Nephron (organoid): ENCODE measurements at regions not wholly inside any gene's neighbourhood (a gene's known extent, or its start where the extent isn't known, plus 50 kb on each side); places are given as distances from the start of the nearest gene placed in this dataset.
A peak's percentile ranks its signal among the peaks of the same experiment; 100 is the strongest.

ENCODE experiments used
- H3K27ac Mint-ChIP-seq, 3 experiments: 2 replicates each; pipeline ENCODE4 v1.8.0; 2020; ENCODE audit warnings: mixed read lengths in 3 of 3, mild to moderate bottlenecking in 2 of 3, moderate library complexity in 1 of 3
- H3K27me3 Mint-ChIP-seq: 2 replicates; pipeline ENCODE4 v1.8.0; 2021; ENCODE audit warnings: low read depth, mild to moderate bottlenecking, moderate library complexity, mixed read lengths
- H3K36me3 Mint-ChIP-seq: 2 replicates; pipeline ENCODE4 v1.8.0; 2020; ENCODE audit warnings: low read depth, mixed read lengths
- H3K4me1 Mint-ChIP-seq: 2 replicates; pipeline ENCODE4 v1.8.0; 2020; ENCODE audit warnings: mixed read lengths
- H3K4me3 Mint-ChIP-seq, 3 experiments: 2 replicates each; pipeline ENCODE4 v1.8.0; 2020; ENCODE audit warnings: mild to moderate bottlenecking in 3 of 3, mixed read lengths in 3 of 3, moderate library complexity in 2 of 3
- H3K9me3 Mint-ChIP-seq: 2 replicates; pipeline ENCODE4 v1.8.0; 2020; ENCODE audit warnings: mixed read lengths
- CTCF ChIP-seq, 3 experiments: fragments of 200-600 bp; sonication (generic); IDR thresholded peaks; one replicate each; pipeline ENCODE4 v1.5.0; 2021; ENCODE audit warnings: antibody characterized with exemption in 3 of 3; ENCODE audit not compliant: unreplicated experiment in 3 of 3

- Mint-ChIP-seq H3K27me3 (peaks cover 50% of the 10 kb centered on the region), H3K36me3 (no peaks in the 10 kb centered on the region), H3K4me1 (peaks cover 38% of the 10 kb centered on the region), H3K4me3 (no peak overlapping the region), H3K27ac (peak overlapping the region; percentile 9 to 55 (median 20)), H3K9me3 (no peaks in the 10 kb centered on the region)
- no peak for TF ChIP-seq CTCF (IDR thresholded peaks at IDR 0.05; ENCODE audit: unreplicated experiment in 3 of 3)
These were observed 153.6 kb downstream of the TDRD15 start for GRCh38 chr2:21277068-21278056.

GRCh38 chr2:21279525-21279924 is 155.8 kb downstream of the TDRD15 start:
- Mint-ChIP-seq H3K36me3 (no peaks in the 10 kb centered on the region), H3K9me3 (no peaks in the 10 kb centered on the region), H3K4me1 (peaks cover 44% of the 10 kb centered on the region), H3K27ac (peak overlapping the region in 1 of 3 experiments; percentile 6), H3K4me3 (no peak overlapping the region), H3K27me3 (peaks cover 33% of the 10 kb centered on the region)
- TF ChIP-seq CTCF (IDR thresholded peaks at IDR 0.05; ENCODE audit: unreplicated experiment in 3 of 3) = no peak

GRCh38 chr2:21280793-21281192 is 157.0 kb downstream of the TDRD15 start:
- no peaks in the 10 kb centered on the region for H3K9me3 Mint-ChIP-seq
- no peaks in the 10 kb centered on the region for H3K36me3 Mint-ChIP-seq
- H3K27ac Mint-ChIP-seq = no peak overlapping the region
- H3K4me1 Mint-ChIP-seq = peaks cover 40% of the 10 kb centered on the region
- H3K27me3 Mint-ChIP-seq = peaks cover 21% of the 10 kb centered on the region
- H3K4me3 Mint-ChIP-seq = no peak overlapping the region
- TF ChIP-seq CTCF (IDR thresholded peaks at IDR 0.05; ENCODE audit: unreplicated experiment in 3 of 3) = no peak

GRCh38 chr2:21281384-21281783 is 157.6 kb downstream of the TDRD15 start:
- Mint-ChIP-seq H3K27ac (peak overlapping the region in 1 of 3 experiments; percentile 15), H3K4me1 (peaks cover 38% of the 10 kb centered on the region), H3K4me3 (no peak overlapping the region), H3K27me3 (peaks cover 21% of the 10 kb centered on the region), H3K9me3 (peaks cover 3% of the 10 kb centered on the region), H3K36me3 (no peaks in the 10 kb centered on the region)
- no peak for TF ChIP-seq CTCF (IDR thresholded peaks at IDR 0.05; ENCODE audit: unreplicated experiment in 3 of 3)

- Mint-ChIP-seq H3K4me1 (peaks cover 34% of the 10 kb centered on the region), H3K27ac (peak overlapping the region in 1 of 3 experiments; percentile 15), H3K9me3 (peaks cover 3% of the 10 kb centered on the region), H3K27me3 (peaks cover 21% of the 10 kb centered on the region), H3K36me3 (no peaks in the 10 kb centered on the region), H3K4me3 (no peak overlapping the region)
- TF ChIP-seq CTCF (IDR thresholded peaks at IDR 0.05; ENCODE audit: unreplicated experiment in 3 of 3) = no peak
These were observed 158.2 kb downstream of the TDRD15 start for GRCh38 chr2:21281791-21282514.
